Trophoblast cell (in vitro differentiated cells and primary cell): ENCODE measurements at regions not wholly inside any gene's neighbourhood (a gene's known extent, or its start where the extent isn't known, plus 50 kb on each side); places are given as distances from the start of the nearest gene placed in this dataset.

Source experiments
- DNase-seq, 2 donors: peaks; one replicate each; pipeline ENCODE4 v3.0.0-alpha.2; 2016
- H2AFZ ChIP-seq: 2 replicates; pipeline ENCODE4 v1.6.1; 2013; ENCODE audit warnings: low read length, moderate library complexity, mild to moderate bottlenecking; ENCODE audit not compliant: insufficient read depth, poor library complexity
- H2AK5ac ChIP-seq: 2 replicates; pipeline ENCODE4 v1.6.1; 2013; ENCODE audit warnings: mild to moderate bottlenecking, low read length
- H2BK120ac ChIP-seq: 2 replicates; pipeline ENCODE4 v1.6.1; 2013; ENCODE audit warnings: low read length, mild to moderate bottlenecking, moderate library complexity; ENCODE audit not compliant: insufficient read depth, poor library complexity
- H2BK12ac ChIP-seq: 2 replicates; pipeline ENCODE4 v1.6.1; 2013; ENCODE audit warnings: mild to moderate bottlenecking, low read length, moderate library complexity
- H2BK5ac ChIP-seq: 2 replicates; pipeline ENCODE4 v1.6.1; 2013; ENCODE audit warnings: low read length, low read depth, moderate library complexity, mild to moderate bottlenecking; ENCODE audit not compliant: poor library complexity
- H3K14ac ChIP-seq: 2 replicates; pipeline ENCODE4 v1.6.1; 2013; ENCODE audit warnings: mild to moderate bottlenecking, low read length
- H3K18ac ChIP-seq: 2 replicates; pipeline ENCODE4 v1.6.1; 2013; ENCODE audit warnings: mild to moderate bottlenecking, low read length
- H3K23ac ChIP-seq: 2 replicates; pipeline ENCODE4 v1.6.1; 2013; ENCODE audit warnings: low read length
- H3K27ac ChIP-seq: 2 replicates; pipeline ENCODE4 v1.5.1; 2013; ENCODE audit warnings: low read depth, mild to moderate bottlenecking, inconsistent platforms, low read length, moderate library complexity
- H3K27me3 ChIP-seq: 2 replicates; pipeline ENCODE4 v1.6.1; 2013; ENCODE audit warnings: inconsistent platforms, mild to moderate bottlenecking, low read length, moderate library complexity; ENCODE audit not compliant: insufficient read depth
- H3K36me3 ChIP-seq, 2 experiments: 1 replicate in 1 of 2; 2 replicates in 1 of 2; pipeline ENCODE4 v1.6.1; 2013; ENCODE audit warnings: low read length in 2 of 2, mild to moderate bottlenecking in 2 of 2, moderate library complexity in 1 of 2; ENCODE audit not compliant: insufficient read depth in 2 of 2, control insufficient read depth in 1 of 2
- H3K4ac ChIP-seq: 2 replicates; pipeline ENCODE4 v1.6.1; 2013; ENCODE audit warnings: low read depth, mild to moderate bottlenecking, low read length, moderate library complexity
- H3K4me1 ChIP-seq, 2 experiments: 1 replicate in 1 of 2; 2 replicates in 1 of 2; pipeline ENCODE4 v1.6.1; 2013; ENCODE audit warnings: low read length in 2 of 2, mild to moderate bottlenecking in 2 of 2, moderate library complexity in 1 of 2; ENCODE audit not compliant: insufficient read depth in 2 of 2, control insufficient read depth in 1 of 2
- H3K4me2 ChIP-seq: 2 replicates; pipeline ENCODE4 v1.6.1; 2013; ENCODE audit warnings: inconsistent platforms, mild to moderate bottlenecking, low read length, moderate library complexity
- H3K4me3 ChIP-seq: 2 replicates; pipeline ENCODE4 v1.5.1; 2013; ENCODE audit warnings: mild to moderate bottlenecking, low read depth, low read length, inconsistent platforms
- H3K79me1 ChIP-seq: one replicate; pipeline ENCODE4 v1.6.1; 2013; ENCODE audit warnings: low read length
- H3K79me2 ChIP-seq: 2 replicates; pipeline ENCODE4 v1.6.1; 2013; ENCODE audit warnings: low read length, mild to moderate bottlenecking; ENCODE audit not compliant: control insufficient read depth, insufficient read depth, poor library complexity
- H3K9ac ChIP-seq: 2 replicates; pipeline ENCODE4 v1.6.1; 2013; ENCODE audit warnings: mild to moderate bottlenecking, low read length
- H3K9me3 ChIP-seq: 2 replicates; pipeline ENCODE4 v1.6.1; 2013; ENCODE audit warnings: low read depth, mild to moderate bottlenecking, control low read depth, inconsistent platforms, low read length; ENCODE audit not compliant: insufficient read depth
- H4K12ac ChIP-seq: 2 replicates; pipeline ENCODE4 v1.6.1; 2013; ENCODE audit warnings: low read depth, mild to moderate bottlenecking, low read length, moderate library complexity
- H4K8ac ChIP-seq: 2 replicates; pipeline ENCODE4 v1.6.1; 2013; ENCODE audit warnings: low read depth, mild to moderate bottlenecking, low read length, moderate library complexity
- H4K91ac ChIP-seq: one replicate; pipeline ENCODE4 v1.6.1; 2013; ENCODE audit warnings: low read depth, mild to moderate bottlenecking, low read length, moderate library complexity
- WGBS: extraction: QIAGEN DNeasy Blood & Tissue Kit; methylation state at CpG from one replicate; pipeline ENCODE4 v1.1.7; 2013; ENCODE audit warnings: missing lambda C conversion rate; ENCODE audit not compliant: insufficient read length, insufficient coverage; ENCODE audit errors: extremely low coverage; 5-methylcytosine and 5-hydroxymethylcytosine counted together

- Histone ChIP-seq H3K4me1 (no peaks in the 10 kb centered on the region), H4K8ac (no peak overlapping the region), H4K91ac (no peak overlapping the region), H2AK5ac (no peak overlapping the region), H2BK12ac (no peak overlapping the region), H3K9me3 (peaks cover 5% of the 10 kb centered on the region), H3K27ac (no peak overlapping the region), H2AFZ (no peak overlapping the region), H3K4me3 (peak overlapping the region; percentile 63), H3K14ac (no peak overlapping the region), H3K36me3 (no peaks in the 10 kb centered on the region), H3K23ac (peak overlapping the region; percentile 9), H3K79me1 (no peaks in the 10 kb centered on the region), H3K18ac (no peak overlapping the region), H2BK120ac (no peak overlapping the region), H3K27me3 (no peaks in the 10 kb centered on the region), H3K4me2 (no peak overlapping the region), H4K12ac (no peak overlapping the region), H3K9ac (no peak overlapping the region), H3K4ac (no peak overlapping the region), H3K79me2 (no peaks in the 10 kb centered on the region), H2BK5ac (no peak overlapping the region)
- no peak for DNase-seq
- no CpG with 5 or more reads among the region's 3 CpGs for WGBS
Observed at GRCh38 chr6:167493310-167493709, 168.4 kb downstream of the TTLL2 start.

GRCh38 chr6:167493976-167494697 lies 169.3 kb downstream of the TTLL2 start:
- Histone ChIP-seq H4K12ac (no peak overlapping the region), H3K79me1 (no peaks in the 10 kb centered on the region), H3K18ac (no peak overlapping the region), H3K9ac (no peak overlapping the region), H3K27me3 (no peaks in the 10 kb centered on the region), H4K8ac (no peak overlapping the region), H3K4me3 (no peak overlapping the region), H2BK120ac (no peak overlapping the region), H2AFZ (no peak overlapping the region), H2AK5ac (no peak overlapping the region), H2BK5ac (no peak overlapping the region), H3K79me2 (no peaks in the 10 kb centered on the region), H4K91ac (no peak overlapping the region), H3K36me3 (no peaks in the 10 kb centered on the region), H3K14ac (no peak overlapping the region), H3K23ac (peak overlapping the region; percentile 41), H3K9me3 (peaks cover 5% of the 10 kb centered on the region), H3K4ac (no peak overlapping the region), H3K4me1 (no peaks in the 10 kb centered on the region), H3K4me2 (no peak overlapping the region), H2BK12ac (no peak overlapping the region), H3K27ac (no peak overlapping the region)
- no CpG with 5 or more reads among the region's 28 CpGs for WGBS
- DNase-seq, result no peak

GRCh38 chr6:167494698-167495435 lies 170.0 kb downstream of the TTLL2 start:
- H2AFZ ChIP-seq, result no peak overlapping the region
- peak overlapping the region; percentile 25 for H3K9ac ChIP-seq
- no peaks in the 10 kb centered on the region for H3K36me3 ChIP-seq
- H3K4ac ChIP-seq, result no peak overlapping the region
- H3K27ac ChIP-seq, result no peak overlapping the region
- peaks cover 5% of the 10 kb centered on the region for H3K9me3 ChIP-seq
- H3K4me2 ChIP-seq, result no peak overlapping the region
- no peak overlapping the region for H3K14ac ChIP-seq
- 94% methylated on average over 6 of the region's 23 CpGs for WGBS
- H3K4me1 ChIP-seq, result no peaks in the 10 kb centered on the region
- H3K4me3 ChIP-seq, result peak overlapping the region; percentile 33
- H2BK120ac ChIP-seq, result no peak overlapping the region
- H3K18ac ChIP-seq, result no peak overlapping the region
- H2AK5ac ChIP-seq, result no peak overlapping the region
- no peak overlapping the region for H2BK12ac ChIP-seq
- H4K8ac ChIP-seq, result no peak overlapping the region
- no peak overlapping the region for H4K12ac ChIP-seq
- H3K23ac ChIP-seq, result peak overlapping the region; percentile 76
- H2BK5ac ChIP-seq, result no peak overlapping the region
- H4K91ac ChIP-seq, result no peak overlapping the region
- no peaks in the 10 kb centered on the region for H3K27me3 ChIP-seq
- DNase-seq, result no peak
- no peaks in the 10 kb centered on the region for H3K79me1 ChIP-seq
- H3K79me2 ChIP-seq, result no peaks in the 10 kb centered on the region

- Histone ChIP-seq H2AK5ac (no peak overlapping the region), H3K4me2 (no peak overlapping the region), H2BK120ac (no peak overlapping the region), H3K79me1 (no peaks in the 10 kb centered on the region), H2BK12ac (no peak overlapping the region), H3K9ac (no peak overlapping the region), H3K9me3 (peaks cover 5% of the 10 kb centered on the region), H3K27ac (no peak overlapping the region), H2BK5ac (no peak overlapping the region), H3K79me2 (no peaks in the 10 kb centered on the region), H4K91ac (no peak overlapping the region), H3K23ac (no peak overlapping the region), H3K14ac (no peak overlapping the region), H4K8ac (no peak overlapping the region), H3K27me3 (no peaks in the 10 kb centered on the region), H3K36me3 (no peaks in the 10 kb centered on the region), H3K4me3 (no peak overlapping the region), H2AFZ (no peak overlapping the region), H3K4me1 (no peaks in the 10 kb centered on the region), H3K18ac (no peak overlapping the region), H3K4ac (no peak overlapping the region), H4K12ac (no peak overlapping the region)
- peak in 1 of 2 donors; percentile 20 for DNase-seq
- no CpG with 5 or more reads among the region's 19 CpGs for WGBS
Observed at GRCh38 chr6:167495506-167496401, 170.9 kb downstream of the TTLL2 start.
